HL-60 (cell line): ENCODE measurements at regions not wholly inside any gene's neighbourhood (a gene's known extent, or its start where the extent isn't known, plus 50 kb on each side); places are given as distances from the start of the nearest gene placed in this dataset.

Experiments
- DNase-seq, 2 experiments: peaks; one replicate each; pipeline ENCODE4 v3.0.0-alpha.2; 2010 to 2020; ENCODE audit warnings: low read depth in 1 of 2, low spot score in 1 of 2
- H3K27ac ChIP-seq: fragments of 250-450 bp; sonication (Bioruptor Pico); replicated peaks from 2 replicates; pipeline ENCODE4 v1.5.1; 2020; ENCODE audit warnings: mild to moderate bottlenecking, moderate library complexity
- H3K27me3 ChIP-seq: fragments of 250-450 bp; sonication (Bioruptor Pico); 2 replicates; pipeline ENCODE4 v1.5.1; 2021; ENCODE audit warnings: mild to moderate bottlenecking, moderate library complexity; ENCODE audit not compliant: insufficient read depth, poor library complexity, severe bottlenecking
- H3K4me3 ChIP-seq: replicated peaks from 2 replicates; pipeline ENCODE4 v1.5.1; 2011; ENCODE audit warnings: mild to moderate bottlenecking, control low read depth, low read length; ENCODE audit not compliant: insufficient read depth
- CTCF ChIP-seq: IDR thresholded peaks from one replicate; pipeline ENCODE4 v1.5.1; 2011; ENCODE audit warnings: low read length, control low read depth, inconsistent platforms; ENCODE audit not compliant: insufficient read depth
- GABPA ChIP-seq: IDR thresholded peaks from 2 replicates; pipeline ENCODE4 v1.6.1; 2012; ENCODE audit warnings: low read depth
- POLR2AphosphoS5 ChIP-seq: IDR thresholded peaks from 2 replicates; pipeline ENCODE4 v1.6.1; 2012; ENCODE audit warnings: low read depth
- REST ChIP-seq: IDR thresholded peaks from 2 replicates; pipeline ENCODE4 v1.6.1; 2012; ENCODE audit warnings: low read depth; ENCODE audit not compliant: insufficient replicate concordance
- SPI1 ChIP-seq: IDR thresholded peaks from 2 replicates; pipeline ENCODE4 v1.6.1; 2012; ENCODE audit warnings: low read depth, mild to moderate bottlenecking, borderline replicate concordance

GRCh38 chr12:25833657-25834056 lies 124.8 kb upstream of the RASSF8 start:
- Histone ChIP-seq H3K4me3 (no peak overlapping the region), H3K27me3 (no peaks in the 10 kb centered on the region), H3K27ac (no peak overlapping the region)
- no peak for TF ChIP-seq GABPA
- TF ChIP-seq POLR2AphosphoS5 = no peak
- no peak for DNase-seq

- Histone ChIP-seq H3K27me3 (no peaks in the 10 kb centered on the region), H3K4me3 (no peak overlapping the region), H3K27ac (no peak overlapping the region)
- no peak for TF ChIP-seq CTCF
- no peak for TF ChIP-seq POLR2AphosphoS5
- TF ChIP-seq GABPA = no peak
- TF ChIP-seq SPI1 = no peak
- no peak for TF ChIP-seq REST
- DNase-seq = no peak
Observed at GRCh38 chr12:25835385-25835784, 123.1 kb upstream of the RASSF8 start.

GRCh38 chr12:25838007-25838406 lies 120.5 kb upstream of the RASSF8 start:
- TF ChIP-seq CTCF (no peak), SPI1 (no peak), POLR2AphosphoS5 (no peak), GABPA (no peak), REST (no peak)
- DNase-seq = no peak
- Histone ChIP-seq H3K27me3 (no peaks in the 10 kb centered on the region), H3K4me3 (no peak overlapping the region), H3K27ac (no peak overlapping the region)

- Histone ChIP-seq H3K27ac (no peak overlapping the region), H3K27me3 (no peaks in the 10 kb centered on the region), H3K4me3 (no peak overlapping the region)
- TF ChIP-seq REST (no peak), SPI1 (no peak), GABPA (no peak), CTCF (no peak), POLR2AphosphoS5 (no peak)
- DNase-seq = no peak
Observed at GRCh38 chr12:25839470-25839869, 119.0 kb upstream of the RASSF8 start.
